GM10266 (cell line): ENCODE measurements at regions not wholly inside any gene's neighbourhood (a gene's known extent, or its start where the extent isn't known, plus 50 kb on each side); places are given as distances from the start of the nearest gene placed in this dataset.

Experiments
- DNase-seq: peaks from one replicate; pipeline ENCODE4 v3.0.0; 2012; ENCODE audit errors: extremely low spot score
- TF ChIP-seq, protein P1 (sequence below): IDR thresholded peaks from 2 replicates; pipeline ENCODE4 v1.5.1; 2012; ENCODE audit warnings: mild to moderate bottlenecking, low read depth; ENCODE audit not compliant: control insufficient read depth, insufficient read depth; ENCODE audit errors: missing control alignments

GRCh38 chr11:119805663-119806062, 76.7 kb upstream of the NECTIN1 start:
- TF ChIP-seq, protein P1, sequence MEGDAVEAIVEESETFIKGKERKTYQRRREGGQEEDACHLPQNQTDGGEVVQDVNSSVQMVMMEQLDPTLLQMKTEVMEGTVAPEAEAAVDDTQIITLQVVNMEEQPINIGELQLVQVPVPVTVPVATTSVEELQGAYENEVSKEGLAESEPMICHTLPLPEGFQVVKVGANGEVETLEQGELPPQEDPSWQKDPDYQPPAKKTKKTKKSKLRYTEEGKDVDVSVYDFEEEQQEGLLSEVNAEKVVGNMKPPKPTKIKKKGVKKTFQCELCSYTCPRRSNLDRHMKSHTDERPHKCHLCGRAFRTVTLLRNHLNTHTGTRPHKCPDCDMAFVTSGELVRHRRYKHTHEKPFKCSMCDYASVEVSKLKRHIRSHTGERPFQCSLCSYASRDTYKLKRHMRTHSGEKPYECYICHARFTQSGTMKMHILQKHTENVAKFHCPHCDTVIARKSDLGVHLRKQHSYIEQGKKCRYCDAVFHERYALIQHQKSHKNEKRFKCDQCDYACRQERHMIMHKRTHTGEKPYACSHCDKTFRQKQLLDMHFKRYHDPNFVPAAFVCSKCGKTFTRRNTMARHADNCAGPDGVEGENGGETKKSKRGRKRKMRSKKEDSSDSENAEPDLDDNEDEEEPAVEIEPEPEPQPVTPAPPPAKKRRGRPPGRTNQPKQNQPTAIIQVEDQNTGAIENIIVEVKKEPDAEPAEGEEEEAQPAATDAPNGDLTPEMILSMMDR: no peak
- DNase-seq: no peak

GRCh38 chr11:119804698-119805097, 75.7 kb upstream of the NECTIN1 start:
- TF ChIP-seq, protein P1: no peak
- DNase-seq: no peak

DNA sequence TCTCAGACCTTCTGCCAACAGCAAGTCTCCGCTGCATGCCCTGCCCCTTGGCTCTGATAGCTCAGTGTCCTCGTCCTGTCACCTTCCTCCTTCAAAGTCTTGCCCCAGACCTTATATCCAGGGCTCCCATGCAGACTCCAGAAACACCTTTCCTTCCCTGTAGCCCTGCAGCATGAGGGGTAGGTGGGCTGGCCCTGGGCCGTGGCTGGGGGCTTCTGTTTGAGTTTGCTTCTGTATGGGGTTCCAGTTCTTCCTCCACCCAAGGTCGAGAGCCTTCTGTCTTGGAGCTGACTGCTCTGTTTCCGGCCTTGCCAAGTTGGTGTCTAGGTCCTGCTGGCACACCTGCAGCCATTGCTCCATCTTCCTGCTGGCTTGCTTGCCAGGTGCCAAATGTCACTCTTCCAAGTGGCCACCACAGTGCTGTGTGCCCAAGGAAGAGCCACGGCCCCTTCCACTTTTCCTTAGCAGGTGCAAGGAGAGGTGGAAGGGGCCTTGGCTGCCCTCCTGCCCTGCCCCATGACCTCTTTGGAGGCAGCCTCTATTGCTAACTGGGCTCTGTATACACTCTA, 74.8 kb upstream of the NECTIN1 start:
- DNase-seq: no peak
- TF ChIP-seq, protein P1: no peak

DNA sequence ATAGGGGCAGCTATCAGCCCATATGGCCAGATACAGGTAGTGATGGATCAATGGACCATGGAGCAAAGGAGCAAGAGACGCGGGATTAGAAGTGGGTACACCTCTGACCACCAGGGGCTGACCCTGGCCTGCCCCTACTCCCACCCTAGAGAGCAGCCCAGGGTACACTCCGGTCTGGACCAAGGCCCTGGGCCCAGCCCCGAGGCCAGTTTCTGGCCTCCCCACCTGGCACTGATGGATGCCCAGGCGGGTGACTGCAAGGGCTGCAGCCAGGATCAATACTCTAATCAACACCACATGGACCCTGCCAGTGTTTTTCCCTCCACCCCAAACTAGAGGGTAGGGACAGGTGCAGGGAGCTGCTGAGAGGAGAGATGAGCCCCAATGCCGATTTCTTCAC, 74.1 kb upstream of the NECTIN1 start:
- no peak for DNase-seq
- TF ChIP-seq, protein P1: no peak

DNA sequence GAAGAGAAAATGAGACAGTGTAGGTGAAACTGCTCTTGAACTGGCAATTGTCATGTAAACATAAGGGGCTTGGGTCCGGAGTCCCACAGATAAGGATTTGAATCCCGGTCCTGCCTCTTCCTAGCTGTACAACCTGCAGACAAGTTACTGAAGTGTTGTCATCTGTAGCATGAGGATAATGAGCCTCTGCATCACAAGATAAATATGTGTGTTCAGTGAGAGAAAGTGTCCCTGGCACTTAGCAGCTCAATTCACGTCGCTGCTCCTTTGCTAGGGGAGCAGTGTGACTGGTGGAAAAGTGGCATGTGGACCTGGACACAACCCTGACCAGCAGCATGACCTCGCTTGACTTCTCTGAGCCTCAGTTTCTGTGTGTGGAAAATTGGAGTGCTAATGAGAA, 73.7 kb upstream of the NECTIN1 start:
- no peak for DNase-seq
- TF ChIP-seq, protein P1: no peak

- no peak for DNase-seq
- TF ChIP-seq, protein P1: no peak
These were observed 71.6 kb upstream of the NECTIN1 start for GRCh38 chr11:119800619-119801018.

GRCh38 chr11:119800171-119800570, 71.2 kb upstream of the NECTIN1 start:
- TF ChIP-seq, protein P1: no peak
- DNase-seq: no peak
